ENCODE measurements at regions not wholly inside any gene's neighbourhood (a gene's known extent, or its start where the extent isn't known, plus 50 kb on each side); places are given as distances from the start of the nearest gene placed in this dataset.

DNA sequence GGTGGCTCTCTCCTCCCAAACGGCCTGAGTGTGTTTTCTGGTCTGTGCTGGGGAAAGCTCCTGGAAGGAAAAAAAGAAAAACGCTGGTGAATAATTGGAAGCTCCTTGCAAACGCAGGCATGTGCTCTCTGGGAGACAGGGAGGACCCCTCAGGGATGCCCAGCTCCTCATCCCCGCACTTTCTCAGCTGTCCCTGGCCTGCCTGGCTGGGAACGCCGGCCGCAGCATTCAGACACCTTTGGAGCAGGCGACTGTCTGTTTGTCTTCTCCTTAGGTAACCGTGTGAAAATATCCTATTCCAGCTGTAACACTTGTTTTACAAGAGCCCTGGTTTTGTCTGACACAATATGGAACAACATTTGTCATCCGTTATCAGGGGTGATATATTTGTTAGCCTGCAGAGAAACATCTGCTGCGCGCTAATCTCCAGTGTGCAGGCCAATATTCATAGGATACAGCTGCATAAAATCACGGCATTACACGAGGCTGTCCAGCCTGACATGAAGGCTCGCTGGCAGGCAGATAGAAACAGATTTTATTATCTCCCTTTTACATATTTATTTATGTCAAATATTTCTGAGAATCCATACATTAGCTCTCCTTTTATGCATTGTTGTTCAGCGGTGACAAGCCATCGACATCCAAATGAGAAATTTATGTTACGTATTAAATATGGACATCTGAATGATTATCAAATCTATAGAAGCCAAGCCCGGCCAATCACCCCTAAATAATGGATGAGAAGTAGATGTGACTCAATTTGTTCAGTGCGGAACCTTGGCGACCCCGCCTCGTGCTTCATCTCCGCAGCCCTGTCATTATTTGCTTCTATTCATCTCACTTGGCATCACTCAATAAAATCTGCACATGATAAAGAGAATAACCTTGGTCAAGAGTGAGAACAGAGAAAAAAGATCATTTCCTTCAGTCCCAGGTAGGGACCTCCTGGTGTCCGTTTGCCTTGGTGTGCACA, 675.1 kb upstream of the SALL3 start:
- TF ChIP-seq CTCF (IDR thresholded peaks at IDR 0.05; ENCODE audit: poor library complexity, severe bottlenecking) (no peak), POLR2AphosphoS5 (IDR thresholded peaks at IDR 0.05) (no peak), EP300 (conservative IDR thresholded peaks at IDR 0.05; ENCODE audit: poor library complexity, severe bottlenecking) (no peak), RAD21 (conservative IDR thresholded peaks at IDR 0.05) (no peak)
